IMR-90 (cell line): ENCODE measurements at regions not wholly inside any gene's neighbourhood (a gene's known extent, or its start where the extent isn't known, plus 50 kb on each side); places are given as distances from the start of the nearest gene placed in this dataset.

Experiments used
- ATAC-seq: fragments of 200-7000 bp; cut with Tn5 transposase; 2 replicates; pipeline ENCODE4 v1.9.1; 2020; ENCODE audit warnings: low read depth, mild to moderate bottlenecking, moderate library complexity
- BruUV-seq: library from RNA; stranded (reverse); fragments of 400-500 nt; replicated peaks from 2 replicates; lab custom pipeline; 2021; lab: Mats Ljungman, UMichigan
- CTCF ChIA-PET: fragments of 300-600 bp; formaldehyde crosslinking; extraction: SDS; loops from one replicate; lab custom pipeline; 2021; ENCODE audit warnings: antibody characterized with exemption; lab: Yijun Ruan, JAX
- POLR2A ChIA-PET: fragments of 300-600 bp; sonication (Branson Sonifier 250); formaldehyde crosslinking; loops from one replicate; lab custom pipeline; 2022; ENCODE audit warnings: antibody characterized with exemption; ENCODE audit not compliant: unreplicated experiment; lab: Charles Lee
- DNase-seq: peaks from one replicate; pipeline ENCODE4 v3.0.0; 2013
- H2AFZ ChIP-seq: replicated peaks from 2 replicates; pipeline ENCODE3; 2013; ENCODE audit warnings: low read length, mild to moderate bottlenecking; ENCODE audit not compliant: poor library complexity
- H2AK5ac ChIP-seq: 2 replicates; pipeline ENCODE4 v1.6.1; 2013; ENCODE audit warnings: low read depth, low read length, inconsistent platforms
- H2AK9ac ChIP-seq: replicated peaks from 2 replicates; pipeline ENCODE3; 2013; ENCODE audit warnings: mild to moderate bottlenecking, low read depth, low read length, moderate library complexity; ENCODE audit not compliant: poor library complexity
- H2BK120ac ChIP-seq: 2 replicates; pipeline ENCODE4 v1.6.1; 2013; ENCODE audit warnings: low read depth, low read length, inconsistent platforms
- H2BK15ac ChIP-seq: 3 replicates; pipeline ENCODE4 v1.6.1; 2013; ENCODE audit warnings: low read depth, low read length, inconsistent platforms
- H2BK20ac ChIP-seq: 2 replicates; pipeline ENCODE4 v1.6.1; 2013; ENCODE audit warnings: low read depth, mild to moderate bottlenecking, inconsistent platforms, low read length, moderate library complexity
- H2BK5ac ChIP-seq: 2 replicates; pipeline ENCODE4 v1.6.1; 2013; ENCODE audit warnings: mild to moderate bottlenecking, low read depth, low read length, inconsistent platforms; ENCODE audit not compliant: poor library complexity, severe bottlenecking
- H3K14ac ChIP-seq: replicated peaks from 2 replicates; pipeline ENCODE4 v1.6.1; 2013; ENCODE audit warnings: low read depth, low read length, inconsistent platforms
- H3K18ac ChIP-seq: 2 replicates; pipeline ENCODE4 v1.6.1; 2013; ENCODE audit warnings: low read depth, low read length, control low read depth
- H3K23ac ChIP-seq: 2 replicates; pipeline ENCODE4 v1.6.1; 2013; ENCODE audit warnings: low read depth, low read length, inconsistent platforms
- H3K27ac ChIP-seq: 2 replicates; pipeline ENCODE4 v1.5.1; 2013; ENCODE audit warnings: mild to moderate bottlenecking, control low read depth, low read length; ENCODE audit not compliant: insufficient read depth
- H3K27me3 ChIP-seq: 2 replicates; pipeline ENCODE4 v1.6.1; 2013; ENCODE audit warnings: low read length; ENCODE audit not compliant: control insufficient read depth, insufficient read depth
- H3K36me3 ChIP-seq: 2 replicates; pipeline ENCODE4 v1.6.1; 2013; ENCODE audit warnings: low read length, mixed read lengths; ENCODE audit not compliant: control insufficient read depth, insufficient read depth
- H3K4ac ChIP-seq: 2 replicates; pipeline ENCODE4 v1.6.1; 2013; ENCODE audit warnings: low read depth, low read length, inconsistent platforms
- H3K4me1 ChIP-seq: 2 replicates; pipeline ENCODE4 v1.6.1; 2013; ENCODE audit warnings: low read length, mixed read lengths; ENCODE audit not compliant: control insufficient read depth, insufficient read depth
- H3K4me2 ChIP-seq: 2 replicates; pipeline ENCODE4 v1.6.1; 2013; ENCODE audit warnings: low read depth, mild to moderate bottlenecking, control low read depth, low read length, moderate library complexity
- H3K4me3 ChIP-seq: 2 replicates; pipeline ENCODE4 v1.5.1; 2013; ENCODE audit warnings: low read depth, mild to moderate bottlenecking, control low read depth, low read length, moderate library complexity; ENCODE audit not compliant: insufficient read depth
- H3K56ac ChIP-seq: 2 replicates; pipeline ENCODE4 v1.6.1; 2013; ENCODE audit warnings: low read length, inconsistent platforms; ENCODE audit not compliant: insufficient read depth; ENCODE audit errors: extremely low read depth
- H3K79me1 ChIP-seq, 2 experiments: 2 replicates each; pipeline ENCODE4 v1.6.1; 2013; ENCODE audit warnings: low read length in 2 of 2, inconsistent platforms in 1 of 2, low read depth in 1 of 2
- H3K9ac ChIP-seq: 2 replicates; pipeline ENCODE4 v1.6.1; 2013; ENCODE audit warnings: low read depth, low read length, control low read depth
- H3K9me1 ChIP-seq: 2 replicates; pipeline ENCODE4 v1.6.1; 2013; ENCODE audit warnings: low read length, inconsistent platforms; ENCODE audit not compliant: insufficient read depth
- H3K9me3 ChIP-seq: 2 replicates; pipeline ENCODE4 v1.6.1; 2013; ENCODE audit warnings: low read length; ENCODE audit not compliant: control insufficient read depth, insufficient read depth
- H4K20me1 ChIP-seq: 2 replicates; pipeline ENCODE4 v1.6.1; 2013; ENCODE audit warnings: low read length, inconsistent platforms; ENCODE audit not compliant: insufficient read depth
- H4K5ac ChIP-seq: 2 replicates; pipeline ENCODE4 v1.6.1; 2013; ENCODE audit warnings: mild to moderate bottlenecking, low read depth, low read length, control low read depth
- H4K8ac ChIP-seq, 2 experiments: 2 replicates each; pipeline ENCODE4 v1.6.1; 2013; ENCODE audit warnings: low read depth in 2 of 2, low read length in 2 of 2, control low read depth in 1 of 2, inconsistent platforms in 1 of 2
- H4K91ac ChIP-seq: 2 replicates; pipeline ENCODE4 v1.6.1; 2013; ENCODE audit warnings: low read depth, low read length, inconsistent platforms; ENCODE audit not compliant: insufficient read depth
- CEBPB ChIP-seq: IDR thresholded peaks from 2 replicates; pipeline ENCODE4 v1.6.1; 2012; ENCODE audit warnings: low read depth, low read length, improper control_type of control experiment
- CHD1 ChIP-seq: IDR thresholded peaks from 2 replicates; pipeline ENCODE4 v1.6.1; 2012; ENCODE audit warnings: low read depth, low read length, improper control_type of control experiment
- FOS ChIP-seq: fragments of 150-350 bp; IDR thresholded peaks from 2 replicates; pipeline ENCODE4 v1.6.1; 2016; ENCODE audit warnings: low read depth, low read length
- MAFK ChIP-seq: IDR thresholded peaks from 2 replicates; pipeline ENCODE4 v1.6.1; 2012; ENCODE audit warnings: low read depth, low read length, improper control_type of control experiment
- MXI1 ChIP-seq: IDR thresholded peaks from 2 replicates; pipeline ENCODE4 v1.6.1; 2012; ENCODE audit warnings: low read depth, mild to moderate bottlenecking, low read length, moderate library complexity, borderline replicate concordance
- NFE2L2 ChIP-seq: fragments of 150-350 bp; IDR thresholded peaks from 2 replicates; pipeline ENCODE4 v1.6.1; 2016; ENCODE audit warnings: low read depth, mild to moderate bottlenecking, low read length
- POLR2A ChIP-seq: IDR thresholded peaks from 2 replicates; pipeline ENCODE4 v1.6.1; 2012; ENCODE audit warnings: mild to moderate bottlenecking, low read depth, low read length
- RFX5 ChIP-seq: IDR thresholded peaks from 2 replicates; pipeline ENCODE4 v1.8.0; 2012; ENCODE audit warnings: low read depth, mild to moderate bottlenecking, low read length, moderate library complexity
- SMC3 ChIP-seq: fragments of 150-350 bp; IDR thresholded peaks from 2 replicates; pipeline ENCODE4 v1.6.1; 2016; ENCODE audit warnings: low read depth, mild to moderate bottlenecking, antibody characterized with exemption, low read length, moderate library complexity
- WGBS, 2 experiments: methylation state at CpG; one replicate each; pipeline versions ENCODE4 v1.1.5 to v1.1.7; 2013; ENCODE audit warnings: missing lambda C conversion rate in 2 of 2; ENCODE audit not compliant: insufficient read length in 1 of 2; ENCODE audit errors: extremely low coverage in 2 of 2; 5-methylcytosine and 5-hydroxymethylcytosine counted together
- dilution Hi-C: fragments of 300-500 bp; cut with HindIII; formaldehyde crosslinking; loops from one replicate; pipeline ENCODE4 v1.14.3; 2018; ENCODE audit warnings: low sequenced_read_pairs; ENCODE audit not compliant: unreplicated experiment
- in situ Hi-C: fragments of 300-500 bp; cut with MboI; formaldehyde crosslinking; loops from 3 replicates; pipeline ENCODE4 v1.14.3; 2019; ENCODE audit warnings: low sequenced_read_pairs, inconsistent platforms, mixed read lengths
- intact Hi-C: fragments of 100-400 bp; cut with micrococcal nuclease; formaldehyde crosslinking; loops from 2 replicates; pipeline ENCODE4 v1.10.0; 2022
- TF ChIP-seq, protein P1 (sequence below): conservative IDR thresholded peaks from 2 replicates; pipeline ENCODE4 v1.5.1; 2012; ENCODE audit warnings: mild to moderate bottlenecking, low read depth, low read length, improper control_type of control experiment
- TF ChIP-seq, protein P2 (sequence below): fragments of 150-350 bp; IDR thresholded peaks from 2 replicates; pipeline ENCODE4 v1.6.1; 2016; ENCODE audit warnings: low read depth, mild to moderate bottlenecking, low read length, moderate library complexity, borderline replicate concordance

DNA sequence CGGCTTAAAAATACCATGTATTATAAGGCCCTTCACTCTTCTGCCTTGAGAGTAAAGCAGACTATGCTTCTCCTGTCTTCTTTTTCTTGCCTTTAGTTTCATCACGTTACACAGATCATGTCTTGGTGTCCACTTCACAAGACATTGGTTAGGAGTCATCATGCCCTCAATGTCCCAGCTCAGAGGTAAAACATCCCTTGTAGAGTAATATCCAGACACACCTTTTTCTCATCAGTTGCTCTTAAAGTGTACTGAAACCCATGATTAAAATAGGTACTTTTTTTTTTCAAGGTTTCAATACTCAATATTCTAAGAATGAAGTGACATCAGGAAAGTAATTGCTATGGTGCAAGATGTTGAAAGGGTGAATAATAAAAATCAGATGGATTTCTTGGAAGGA is 267.8 kb downstream of the PMP22 start:
- no peak overlapping the region for H4K91ac ChIP-seq
- in situ Hi-C loops = no loop called here
- CTCF ChIA-PET = interaction anchor here (0.7 kb wide), 1 partner anchor 19 kb away, joined by 4 read pairs; no protein-coding TSS in a partner anchor

More for the DNA sequence above, 267.8 kb downstream of the PMP22 start:
- ATAC-seq (no peak), DNase-seq (no peak)
- POLR2A ChIA-PET = no interaction called here
- Histone ChIP-seq H3K18ac (no peak overlapping the region), H4K20me1 (no peaks in the 10 kb centered on the region), H3K4me1 (no peaks in the 10 kb centered on the region), H3K9me3 (no peaks in the 10 kb centered on the region), H3K14ac (no peak overlapping the region), H4K5ac (no peak overlapping the region), H3K9ac (no peak overlapping the region), H2BK20ac (no peak overlapping the region), H3K27ac (no peak overlapping the region), H3K4me2 (no peak overlapping the region), H3K36me3 (no peaks in the 10 kb centered on the region), H3K4me3 (no peak overlapping the region), H2BK120ac (no peak overlapping the region), H2AFZ (no peak overlapping the region), H4K8ac (no peak overlapping the region), H3K4ac (no peak overlapping the region), H3K23ac (no peak overlapping the region), H3K27me3 (no peaks in the 10 kb centered on the region; the same call in 1 of the 2 replicates), H3K9me1 (no peaks in the 10 kb centered on the region), H3K79me1 (no peaks in the 10 kb centered on the region), H2BK5ac (no peak overlapping the region), H2BK15ac (no peak overlapping the region), H2AK9ac (no peak overlapping the region), H3K56ac (no peak overlapping the region), H2AK5ac (no peak overlapping the region)
- 100% methylated on average over 1 of the region's 2 CpGs; no CpG with 5 or more reads in 1 of the 2 experiments for WGBS, 2 experiments
- TF ChIP-seq, protein P1, sequence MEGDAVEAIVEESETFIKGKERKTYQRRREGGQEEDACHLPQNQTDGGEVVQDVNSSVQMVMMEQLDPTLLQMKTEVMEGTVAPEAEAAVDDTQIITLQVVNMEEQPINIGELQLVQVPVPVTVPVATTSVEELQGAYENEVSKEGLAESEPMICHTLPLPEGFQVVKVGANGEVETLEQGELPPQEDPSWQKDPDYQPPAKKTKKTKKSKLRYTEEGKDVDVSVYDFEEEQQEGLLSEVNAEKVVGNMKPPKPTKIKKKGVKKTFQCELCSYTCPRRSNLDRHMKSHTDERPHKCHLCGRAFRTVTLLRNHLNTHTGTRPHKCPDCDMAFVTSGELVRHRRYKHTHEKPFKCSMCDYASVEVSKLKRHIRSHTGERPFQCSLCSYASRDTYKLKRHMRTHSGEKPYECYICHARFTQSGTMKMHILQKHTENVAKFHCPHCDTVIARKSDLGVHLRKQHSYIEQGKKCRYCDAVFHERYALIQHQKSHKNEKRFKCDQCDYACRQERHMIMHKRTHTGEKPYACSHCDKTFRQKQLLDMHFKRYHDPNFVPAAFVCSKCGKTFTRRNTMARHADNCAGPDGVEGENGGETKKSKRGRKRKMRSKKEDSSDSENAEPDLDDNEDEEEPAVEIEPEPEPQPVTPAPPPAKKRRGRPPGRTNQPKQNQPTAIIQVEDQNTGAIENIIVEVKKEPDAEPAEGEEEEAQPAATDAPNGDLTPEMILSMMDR = no peak
- TF ChIP-seq SMC3 (no peak), CHD1 (no peak), RFX5 (no peak), MXI1 (no peak), FOS (no peak), POLR2A (no peak), CEBPB (no peak), MAFK (no peak), NFE2L2 (no peak)
- TF ChIP-seq, protein P2, sequence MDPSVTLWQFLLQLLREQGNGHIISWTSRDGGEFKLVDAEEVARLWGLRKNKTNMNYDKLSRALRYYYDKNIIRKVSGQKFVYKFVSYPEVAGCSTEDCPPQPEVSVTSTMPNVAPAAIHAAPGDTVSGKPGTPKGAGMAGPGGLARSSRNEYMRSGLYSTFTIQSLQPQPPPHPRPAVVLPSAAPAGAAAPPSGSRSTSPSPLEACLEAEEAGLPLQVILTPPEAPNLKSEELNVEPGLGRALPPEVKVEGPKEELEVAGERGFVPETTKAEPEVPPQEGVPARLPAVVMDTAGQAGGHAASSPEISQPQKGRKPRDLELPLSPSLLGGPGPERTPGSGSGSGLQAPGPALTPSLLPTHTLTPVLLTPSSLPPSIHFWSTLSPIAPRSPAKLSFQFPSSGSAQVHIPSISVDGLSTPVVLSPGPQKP = no peak
- intact Hi-C loops = no loop called here
- dilution Hi-C loops = no loop called here
- BruUV-seq = no TSS peak
